ENCODE measurements at regions not wholly inside any gene's neighbourhood (a gene's known extent, or its start where the extent isn't known, plus 50 kb on each side); places are given as distances from the start of the nearest gene placed in this dataset.

- CTCF ChIA-PET = no interaction called here
- DNase-seq (ENCODE audit: low read depth, low spot score) = no peak
- no peak for TF ChIP-seq CTCF (IDR thresholded peaks at IDR 0.05; ENCODE audit: insufficient read depth, low read length, missing control alignments)
- no peak overlapping the region for H3K4me3 ChIP-seq (ENCODE audit: low read depth, low read length)
- POLR2A ChIA-PET = no interaction called here
Observed at GRCh38 chrX:84876876-84877275, 126.8 kb upstream of the APOOL start.

- POLR2A ChIA-PET = no interaction called here
- no peak for DNase-seq (ENCODE audit: low read depth, low spot score)
- CTCF ChIA-PET = no interaction called here
- H3K4me3 ChIP-seq (ENCODE audit: low read depth, low read length) = no peak overlapping the region
- no peak for TF ChIP-seq CTCF (IDR thresholded peaks at IDR 0.05; ENCODE audit: insufficient read depth, low read length, missing control alignments)
Observed at GRCh38 chrX:84893897-84894296, 109.8 kb upstream of the APOOL start.

DNA sequence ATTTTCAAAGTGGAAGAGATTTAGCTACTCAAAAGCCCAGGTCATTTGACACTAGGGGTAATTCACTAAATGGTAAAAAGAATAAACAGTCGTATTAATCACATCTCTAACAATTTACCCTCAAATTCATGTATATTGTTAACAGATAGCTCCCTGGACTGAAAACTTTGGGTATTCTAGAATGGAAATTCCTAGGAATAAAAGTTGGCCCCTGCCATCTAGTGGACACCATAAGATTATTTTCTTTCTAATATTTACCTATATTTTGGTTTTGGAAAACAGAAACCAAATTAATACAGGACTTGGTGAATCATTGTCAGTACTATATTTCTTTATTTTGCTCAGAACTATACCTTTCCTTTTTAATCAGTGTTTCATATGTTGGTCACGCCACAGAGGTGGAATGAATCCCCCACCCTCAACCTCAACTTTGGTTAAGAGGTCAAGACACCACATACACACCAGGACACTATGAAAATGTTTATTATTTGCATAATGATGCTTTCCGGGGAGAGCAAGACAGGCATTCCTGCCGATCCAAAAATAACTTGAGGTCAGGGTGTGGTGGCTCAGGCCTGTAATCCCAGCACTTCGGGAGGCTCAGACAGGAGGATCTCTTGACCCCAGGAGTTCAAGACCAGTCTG lies 96.2 kb upstream of the APOOL start:
- no peak for DNase-seq (ENCODE audit: low read depth, low spot score)
- ChIA-PET POLR2A (no interaction called here), CTCF (interaction anchor here (0.8 to 2.3 kb wide), 6 partner anchors 8 to 861 kb away, joined by 3 to 21 read pairs (median 4); no protein-coding TSS in a partner anchor)
- no peak overlapping the region for H3K4me3 ChIP-seq (ENCODE audit: low read depth, low read length)
- TF ChIP-seq CTCF (IDR thresholded peaks at IDR 0.05; ENCODE audit: insufficient read depth, low read length, missing control alignments) = no peak

DNA sequence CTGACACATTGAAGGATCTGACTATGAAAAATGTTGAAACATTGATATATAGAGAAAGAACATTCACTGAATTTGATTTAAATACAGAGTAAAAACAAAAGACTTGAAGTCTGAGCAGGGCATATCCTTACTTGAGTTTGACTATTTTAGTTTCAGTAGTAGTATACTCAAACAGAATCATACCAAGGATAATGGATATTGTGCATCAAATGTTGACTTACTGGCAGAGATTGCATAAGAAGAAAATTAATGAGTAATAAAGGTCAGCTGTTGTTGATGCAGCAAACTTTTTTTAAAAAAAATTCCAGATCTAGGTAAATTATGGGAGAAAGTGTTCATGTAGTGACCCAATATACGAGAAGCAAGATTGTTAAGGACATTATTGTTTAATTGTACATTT lies 94.5 kb upstream of the APOOL start:
- no peak for TF ChIP-seq CTCF (IDR thresholded peaks at IDR 0.05; ENCODE audit: insufficient read depth, low read length, missing control alignments)
- POLR2A ChIA-PET = no interaction called here
- H3K4me3 ChIP-seq (ENCODE audit: low read depth, low read length) = no peak overlapping the region
- CTCF ChIA-PET = no interaction called here
- DNase-seq (ENCODE audit: low read depth, low spot score) = no peak

- no peak overlapping the region for H3K4me3 ChIP-seq (ENCODE audit: low read depth, low read length)
- ChIA-PET CTCF (no interaction called here), POLR2A (no interaction called here)
- TF ChIP-seq CTCF (IDR thresholded peaks at IDR 0.05; ENCODE audit: insufficient read depth, low read length, missing control alignments) = no peak
- no peak for DNase-seq (ENCODE audit: low read depth, low spot score)
Observed at GRCh38 chrX:84924624-84925023, 79.1 kb upstream of the APOOL start.

DNA sequence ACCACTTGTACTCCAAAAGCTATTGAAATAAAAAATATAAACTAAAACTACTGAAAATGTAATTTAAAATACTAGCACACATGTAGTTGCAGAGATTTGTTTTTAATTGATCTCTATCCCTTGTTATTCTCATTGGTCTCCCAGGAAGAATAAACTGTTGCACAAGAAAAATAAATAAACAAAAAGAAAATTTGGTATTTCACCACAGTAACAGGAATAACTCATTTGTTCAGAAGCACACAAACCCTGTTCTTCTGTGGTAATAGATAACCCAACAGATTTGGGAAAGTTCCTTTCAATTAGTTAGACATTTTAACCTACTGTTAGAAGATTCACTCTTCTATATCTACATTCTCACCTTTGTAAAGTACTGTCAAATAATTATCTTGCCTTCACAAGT lies 70.9 kb upstream of the APOOL start:
- ChIA-PET POLR2A (no interaction called here), CTCF (no interaction called here)
- H3K4me3 ChIP-seq (ENCODE audit: low read depth, low read length) = no peak overlapping the region
- no peak for TF ChIP-seq CTCF (IDR thresholded peaks at IDR 0.05; ENCODE audit: insufficient read depth, low read length, missing control alignments)
- DNase-seq (ENCODE audit: low read depth, low spot score) = no peak
